H1 (cell line): ENCODE measurements at regions not wholly inside any gene's neighbourhood (a gene's known extent, or its start where the extent isn't known, plus 50 kb on each side); places are given as distances from the start of the nearest gene placed in this dataset.

Source experiments
- CTCF ChIA-PET: fragments of 300-600 bp; sonication (Branson Sonifier 250); formaldehyde crosslinking; loops from one replicate; lab custom pipeline; 2021; ENCODE audit not compliant: partially characterized antibody; lab: Charles Lee
- POLR2A ChIA-PET: fragments of 300-600 bp; sonication (Branson Sonifier 250); formaldehyde crosslinking; loops from one replicate; lab custom pipeline; 2021; ENCODE audit warnings: inconsistent platforms; ENCODE audit not compliant: partially characterized antibody; lab: Charles Lee
- DNase-seq, 2 experiments: peaks; one replicate each; pipeline versions ENCODE4 v3.0.0 to v3.0.0-alpha.2; 2010 to 2022; ENCODE audit warnings: low spot score in 2 of 2, low read depth in 1 of 2, mixed read lengths in 1 of 2
- FAIRE-seq: peaks from 2 replicates; lab custom pipeline; 2011; peaks lifted over from hg19 to GRCh38; lab: Jason Lieb, UNC
- H2AFZ ChIP-seq: 2 replicates; pipeline ENCODE4 v1.8.1; 2012; ENCODE audit warnings: low read length, inconsistent platforms
- H2AK5ac ChIP-seq: 2 replicates; pipeline ENCODE4 v1.6.1; 2013; ENCODE audit warnings: low read depth, low read length
- H2BK120ac ChIP-seq: replicated peaks from 2 replicates; pipeline ENCODE3; 2013; ENCODE audit warnings: low read depth, low read length, inconsistent platforms
- H2BK12ac ChIP-seq: 2 replicates; pipeline ENCODE4 v1.6.1; 2013; ENCODE audit warnings: low read depth, low read length
- H2BK15ac ChIP-seq: 2 replicates; pipeline ENCODE4 v1.6.1; 2013; ENCODE audit warnings: low read length
- H2BK20ac ChIP-seq: 2 replicates; pipeline ENCODE4 v1.6.1; 2013; ENCODE audit warnings: low read length
- H2BK5ac ChIP-seq: 2 replicates; pipeline ENCODE4 v1.6.1; 2013; ENCODE audit warnings: low read depth, low read length
- H3K14ac ChIP-seq: 2 replicates; pipeline ENCODE4 v1.6.1; 2013; ENCODE audit warnings: inconsistent platforms; ENCODE audit not compliant: insufficient read length
- H3K18ac ChIP-seq: 2 replicates; pipeline ENCODE4 v1.6.1; 2013; ENCODE audit warnings: low read length; ENCODE audit errors: extremely low read depth
- H3K23ac ChIP-seq: 2 replicates; pipeline ENCODE4 v1.6.1; 2013; ENCODE audit warnings: inconsistent platforms; ENCODE audit not compliant: insufficient read length
- H3K23me2 ChIP-seq: 2 replicates; pipeline ENCODE4 v1.6.1; 2013; ENCODE audit warnings: low read depth, low read length
- H3K27ac ChIP-seq: 2 replicates; pipeline ENCODE4 v1.6.1; 2011; ENCODE audit warnings: low read depth, low read length, inconsistent platforms
- H3K27me3 ChIP-seq, 4 experiments: replicated peaks in 1 of 4; 1 replicate in 1 of 4; 2 replicates in 3 of 4; pipeline versions ENCODE4 v1.6.1 to v1.8.1; 2011 to 2013; ENCODE audit warnings: low read length in 3 of 4, mild to moderate bottlenecking in 3 of 4, inconsistent platforms in 2 of 4, mixed read lengths in 2 of 4, moderate library complexity in 1 of 4; ENCODE audit not compliant: control insufficient read depth in 3 of 4, insufficient read depth in 3 of 4; ENCODE audit errors: extremely low read depth in 1 of 4
- H3K36me3 ChIP-seq, 4 experiments: 2 replicates each; pipeline versions ENCODE4 v1.6.1 to v1.8.1; 2011 to 2013; ENCODE audit warnings: mild to moderate bottlenecking in 4 of 4, low read length in 3 of 4, moderate library complexity in 2 of 4, control low read depth in 1 of 4, inconsistent platforms in 1 of 4; ENCODE audit not compliant: insufficient read depth in 4 of 4, control insufficient read depth in 2 of 4
- H3K4ac ChIP-seq: replicated peaks from 2 replicates; pipeline ENCODE3; 2013; ENCODE audit warnings: low read length, low read depth, mixed read lengths, inconsistent platforms; ENCODE audit not compliant: insufficient read length
- H3K4me1 ChIP-seq, 4 experiments: replicated peaks in 1 of 4; 1 replicate in 1 of 4; 2 replicates in 3 of 4; pipeline versions ENCODE4 v1.6.1 to v1.8.1; 2011 to 2013; ENCODE audit warnings: low read length in 3 of 4, inconsistent platforms in 2 of 4, mixed read lengths in 1 of 4; ENCODE audit not compliant: insufficient read depth in 4 of 4, control insufficient read depth in 3 of 4
- H3K4me2 ChIP-seq, 2 experiments: 2 replicates each; pipeline versions ENCODE4 v1.6.1 to v1.8.1; 2011 to 2013; ENCODE audit warnings: low read depth in 2 of 2, low read length in 2 of 2, control low read depth in 1 of 2, inconsistent platforms in 1 of 2, mild to moderate bottlenecking in 1 of 2; ENCODE audit not compliant: insufficient read depth in 1 of 2
- H3K4me3 ChIP-seq, 4 experiments: fragments of 200-600, 300-600 bp in 1 of 4; sonication (generic), shearing (Covaris generic), sonication (Bioruptor Twin) in 1 of 4; 2 replicates each; pipeline versions ENCODE4 v1.5.1 to v1.8.1; 2011 to 2016; ENCODE audit warnings: low read length in 4 of 4, low read depth in 3 of 4, control low read depth in 2 of 4, inconsistent platforms in 2 of 4, mild to moderate bottlenecking in 2 of 4, mixed read lengths in 1 of 4, moderate library complexity in 1 of 4; ENCODE audit not compliant: insufficient read depth in 2 of 4; ENCODE audit errors: extremely low read depth in 1 of 4
- H3K56ac ChIP-seq: replicated peaks from 2 replicates; pipeline ENCODE3; 2013; ENCODE audit warnings: low read depth, mild to moderate bottlenecking, mixed read lengths, low read length, inconsistent platforms; ENCODE audit not compliant: insufficient read length
- H3K79me1 ChIP-seq: 2 replicates; pipeline ENCODE4 v1.6.1; 2013; ENCODE audit warnings: low read depth, low read length, control low read depth
- H3K79me2 ChIP-seq, 2 experiments: 2 replicates each; pipeline versions ENCODE4 v1.6.1 to v1.8.1; 2012 to 2013; ENCODE audit warnings: low read length in 2 of 2, mild to moderate bottlenecking in 2 of 2, inconsistent platforms in 1 of 2; ENCODE audit not compliant: insufficient read depth in 2 of 2, control insufficient read depth in 1 of 2
- H3K9ac ChIP-seq, 4 experiments: replicated peaks in 1 of 4; 1 replicate in 1 of 4; 2 replicates in 3 of 4; pipeline versions ENCODE4 v1.6.1 to v1.8.1; 2011 to 2013; ENCODE audit warnings: low read depth in 3 of 4, low read length in 3 of 4, control low read depth in 2 of 4, mild to moderate bottlenecking in 2 of 4, moderate library complexity in 2 of 4, inconsistent platforms in 1 of 4; ENCODE audit errors: extremely low read depth in 1 of 4
- H3K9me3 ChIP-seq, 2 experiments: 2 replicates each; pipeline versions ENCODE4 v1.6.1 to v1.8.1; 2012 to 2013; ENCODE audit warnings: mild to moderate bottlenecking in 2 of 2, moderate library complexity in 2 of 2, control low read depth in 1 of 2, inconsistent platforms in 1 of 2, low read depth in 1 of 2, low read length in 1 of 2, mixed read lengths in 1 of 2; ENCODE audit not compliant: insufficient read depth in 2 of 2
- H4K20me1 ChIP-seq, 2 experiments: replicated peaks in 1 of 2; 2 replicates each; pipeline versions ENCODE3 to v1.8.1; 2011 to 2013; ENCODE audit warnings: inconsistent platforms in 2 of 2, low read length in 2 of 2, mild to moderate bottlenecking in 1 of 2; ENCODE audit not compliant: insufficient read depth in 2 of 2, control insufficient read depth in 1 of 2
- H4K5ac ChIP-seq: 2 replicates; pipeline ENCODE4 v1.6.1; 2013; ENCODE audit warnings: low read length, low read depth, mixed read lengths, inconsistent platforms; ENCODE audit not compliant: insufficient read length
- H4K8ac ChIP-seq: 2 replicates; pipeline ENCODE4 v1.8.0; 2013; ENCODE audit warnings: mild to moderate bottlenecking, moderate library complexity, low read length, inconsistent platforms; ENCODE audit not compliant: insufficient read depth; ENCODE audit errors: extremely low read depth
- H4K91ac ChIP-seq: replicated peaks from 2 replicates; pipeline ENCODE3; 2013; ENCODE audit warnings: low read length, mixed read lengths, inconsistent platforms; ENCODE audit not compliant: insufficient read length
- BRCA1 ChIP-seq: IDR thresholded peaks from 2 replicates; pipeline ENCODE4 v1.6.1; 2012; ENCODE audit warnings: low read depth, low read length, improper control_type of control experiment
- HDAC2 ChIP-seq, 2 experiments: fragments of 300-600 bp in 1 of 2; sonication (generic) in 1 of 2; IDR thresholded peaks; 2 replicates each; pipeline ENCODE4 v1.6.1; 2011 to 2012; ENCODE audit warnings: low read depth in 2 of 2, low read length in 2 of 2, mild to moderate bottlenecking in 2 of 2, moderate library complexity in 2 of 2, borderline replicate concordance in 1 of 2, inconsistent platforms in 1 of 2
- JUN ChIP-seq: IDR thresholded peaks from 2 replicates; pipeline ENCODE4 v1.6.1; 2011; ENCODE audit warnings: low read depth, mild to moderate bottlenecking, improper control_type of control experiment, low read length
- JUND ChIP-seq: IDR thresholded peaks from 2 replicates; pipeline ENCODE4 v1.6.1; 2011; ENCODE audit warnings: mild to moderate bottlenecking, improper control_type of control experiment, low read length
- NRF1 ChIP-seq: IDR thresholded peaks from 2 replicates; pipeline ENCODE4 v1.6.1; 2011; ENCODE audit warnings: mild to moderate bottlenecking, low read depth, low read length, improper control_type of control experiment
- POU5F1 ChIP-seq: IDR thresholded peaks from 2 replicates; pipeline ENCODE4 v1.6.1; 2011; ENCODE audit warnings: low read depth, mild to moderate bottlenecking, low read length, moderate library complexity
- RAD21 ChIP-seq, 2 experiments: IDR thresholded peaks in 1 of 2; conservative IDR thresholded peaks in 1 of 2; 2 replicates each; pipeline ENCODE4 v1.6.1; 2011; ENCODE audit warnings: low read depth in 2 of 2, low read length in 2 of 2, improper control_type of control experiment in 1 of 2, inconsistent platforms in 1 of 2, mild to moderate bottlenecking in 1 of 2, moderate library complexity in 1 of 2
- SAP30 ChIP-seq: fragments of 300-600 bp; sonication (generic); IDR thresholded peaks from 2 replicates; pipeline ENCODE4 v1.7.1; 2012; ENCODE audit warnings: low read length, moderate library complexity, mild to moderate bottlenecking, inconsistent platforms; ENCODE audit not compliant: insufficient read depth, insufficient replicate concordance
- TAF7 ChIP-seq: optimal IDR thresholded peaks from 2 replicates; pipeline ENCODE3; 2011; ENCODE audit warnings: low read depth, mild to moderate bottlenecking, inconsistent platforms, low read length, moderate library complexity, borderline replicate concordance
- TCF12 ChIP-seq: IDR thresholded peaks from 2 replicates; pipeline ENCODE4 v1.6.1; 2011; ENCODE audit warnings: low read depth, mild to moderate bottlenecking, low read length
- WGBS, 2 experiments: shearing (Covaris generic) in 1 of 2; methylation state at CpG; one replicate each; pipeline versions ENCODE4 v1.1.6 to v1.1.7; 2013 to 2015; ENCODE audit warnings: low lambda C conversion rate in 2 of 2, mixed read lengths in 2 of 2, inconsistent platforms in 1 of 2, low coverage in 1 of 2, missing lambda C conversion rate in 1 of 2; ENCODE audit not compliant: insufficient replicate concordance in 2 of 2, insufficient coverage in 1 of 2, insufficient read length in 1 of 2; ENCODE audit errors: extremely low coverage in 1 of 2, missing lambda C conversion rate in 1 of 2; 5-methylcytosine and 5-hydroxymethylcytosine counted together
- TF ChIP-seq, protein P1 (sequence below): IDR thresholded peaks from 2 replicates; pipeline ENCODE4 v1.6.1; 2012; ENCODE audit warnings: inconsistent platforms

DNA sequence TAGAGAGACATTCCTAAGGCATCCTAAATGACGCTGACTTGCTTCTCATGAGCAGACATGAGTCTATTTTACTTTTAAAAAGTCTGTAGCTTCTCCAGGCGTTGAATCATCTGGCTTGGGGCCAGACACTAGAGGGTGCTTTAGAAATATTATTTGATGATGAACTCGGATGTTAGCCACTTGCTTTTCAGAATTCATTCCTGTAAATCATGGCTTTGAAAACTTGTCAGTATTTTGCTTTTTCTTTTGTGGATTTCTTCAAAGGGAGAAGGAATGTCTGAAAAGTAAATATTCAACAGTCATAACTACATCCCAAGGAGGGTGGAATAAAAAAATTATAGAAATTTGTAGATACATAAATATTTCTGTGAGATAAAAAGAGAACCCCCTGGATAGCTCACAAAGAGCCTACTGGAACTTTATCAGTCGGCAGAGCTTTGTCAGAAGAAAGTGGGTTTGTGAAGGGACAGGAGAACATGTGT lies 370.8 kb downstream of the OSR1 start:
- Histone ChIP-seq H4K91ac (no peak overlapping the region), H4K20me1 (no peaks in the 10 kb centered on the region), H3K4me3 (no peak overlapping the region), H3K4ac (no peak overlapping the region), H3K79me1 (no peaks in the 10 kb centered on the region), H2BK120ac (no peak overlapping the region), H2BK12ac (no peak overlapping the region), H4K5ac (no peak overlapping the region), H2BK20ac (no peak overlapping the region), H2BK5ac (no peak overlapping the region), H3K27me3 (no peaks in the 10 kb centered on the region), H3K56ac (no peak overlapping the region), H3K27ac (no peak overlapping the region), H3K9ac (no peak overlapping the region), H4K8ac (no peak overlapping the region), H3K4me1 (peaks cover 0 to 7% (median 4%) of the 10 kb centered on the region in 4 experiments; a peak in 4 of 7 replicates), H2BK15ac (no peak overlapping the region), H2AFZ (no peak overlapping the region), H2AK5ac (no peak overlapping the region), H3K23ac (no peak overlapping the region), H3K18ac (no peak overlapping the region), H3K4me2 (no peak overlapping the region), H3K23me2 (no peaks in the 10 kb centered on the region), H3K36me3 (no peaks in the 10 kb centered on the region), H3K79me2 (no peaks in the 10 kb centered on the region), H3K9me3 (no peaks in the 10 kb centered on the region), H3K14ac (no peak overlapping the region)
- no peak for TF ChIP-seq RAD21 (IDR thresholded peaks at IDR 0.05 in 1 of 2, conservative IDR thresholded peaks at IDR 0.05 in 1 of 2; ENCODE audit: low read depth in 2 of 2, low read length in 2 of 2)
- TF ChIP-seq POU5F1: no peak
- TF ChIP-seq NRF1: no peak
- no peak for TF ChIP-seq HDAC2 (IDR thresholded peaks at IDR 0.05; ENCODE audit: borderline replicate concordance in 1 of 2, low read depth in 2 of 2, low read length in 2 of 2)
- no peak for TF ChIP-seq JUND
- TF ChIP-seq TAF7: no peak
- no peak for TF ChIP-seq BRCA1
- TF ChIP-seq SAP30: no peak
- TF ChIP-seq, protein P1, sequence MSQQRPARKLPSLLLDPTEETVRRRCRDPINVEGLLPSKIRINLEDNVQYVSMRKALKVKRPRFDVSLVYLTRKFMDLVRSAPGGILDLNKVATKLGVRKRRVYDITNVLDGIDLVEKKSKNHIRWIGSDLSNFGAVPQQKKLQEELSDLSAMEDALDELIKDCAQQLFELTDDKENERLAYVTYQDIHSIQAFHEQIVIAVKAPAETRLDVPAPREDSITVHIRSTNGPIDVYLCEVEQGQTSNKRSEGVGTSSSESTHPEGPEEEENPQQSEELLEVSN: no peak
- no peak for TF ChIP-seq TCF12
- TF ChIP-seq JUN: no peak
- 91% methylated on average over 4 of the region's 4 CpGs; no CpG with 5 or more reads in 1 of the 2 experiments for WGBS, 2 experiments
- no peak for FAIRE-seq
- no peak for DNase-seq
- CTCF ChIA-PET: no interaction called here
- POLR2A ChIA-PET: no interaction called here
